GM18498 (cell line): ENCODE measurements at regions not wholly inside any gene's neighbourhood (a gene's known extent, or its start where the extent isn't known, plus 50 kb on each side); places are given as distances from the start of the nearest gene placed in this dataset.
"Not testable (repeated sequence)": the region's sequence is repeated elsewhere in the genome, so short reads cannot be mapped to it uniquely, and the experiment has no call there.

Experiments
- ATAC-seq: cut with Tn5 transposase; IDR thresholded peaks from one replicate; pipeline ENCODE4 v1.9.1; 2021; ENCODE audit warnings: mild to moderate bottlenecking, moderate library complexity; ENCODE audit not compliant: unreplicated experiment

GRCh38 chr20:29516847-29517246 is 1740.6 kb upstream of the DEFB115 start:
- not testable (repeated sequence) for ATAC-seq

- ATAC-seq = not testable (repeated sequence)
Measured at GRCh38 chr20:29519610-29520241, 1737.7 kb upstream of the DEFB115 start.

- not testable (repeated sequence) for ATAC-seq
Measured at GRCh38 chr20:29533566-29534177, 1723.8 kb upstream of the DEFB115 start.

GRCh38 chr20:29566901-29567635 is 1690.4 kb upstream of the DEFB115 start:
- not testable (repeated sequence) for ATAC-seq

GRCh38 chr20:29567671-29568070 is 1689.8 kb upstream of the DEFB115 start:
- ATAC-seq = not testable (repeated sequence)

GRCh38 chr20:29570126-29570525 is 1687.3 kb upstream of the DEFB115 start:
- not testable (repeated sequence) for ATAC-seq

- not testable (repeated sequence) for ATAC-seq
Measured at GRCh38 chr20:29589530-29589929, 1667.9 kb upstream of the DEFB115 start.

GRCh38 chr20:29604163-29604562 is 1653.3 kb upstream of the DEFB115 start:
- not testable (repeated sequence) for ATAC-seq

- not testable (repeated sequence) for ATAC-seq
Measured at GRCh38 chr20:29606171-29606570, 1651.3 kb upstream of the DEFB115 start.

- ATAC-seq = not testable (repeated sequence)
Measured at GRCh38 chr20:29629395-29629794, 1628.1 kb upstream of the DEFB115 start.
